ENCODE measurements at regions not wholly inside any gene's neighbourhood (a gene's known extent, or its start where the extent isn't known, plus 50 kb on each side); places are given as distances from the start of the nearest gene placed in this dataset.
A peak's percentile ranks its signal among the peaks of the same experiment; 100 is the strongest.
"Not testable (repeated sequence)": the region's sequence is repeated elsewhere in the genome, so short reads cannot be mapped to it uniquely, and the experiment has no call there.

GRCh38 chr4:187608001-187608421, 387.6 kb upstream of the ZFP42 start:
- DNase-seq (ENCODE audit: low read depth in 4 of 4, low spot score in 3 of 4): no peak

DNA sequence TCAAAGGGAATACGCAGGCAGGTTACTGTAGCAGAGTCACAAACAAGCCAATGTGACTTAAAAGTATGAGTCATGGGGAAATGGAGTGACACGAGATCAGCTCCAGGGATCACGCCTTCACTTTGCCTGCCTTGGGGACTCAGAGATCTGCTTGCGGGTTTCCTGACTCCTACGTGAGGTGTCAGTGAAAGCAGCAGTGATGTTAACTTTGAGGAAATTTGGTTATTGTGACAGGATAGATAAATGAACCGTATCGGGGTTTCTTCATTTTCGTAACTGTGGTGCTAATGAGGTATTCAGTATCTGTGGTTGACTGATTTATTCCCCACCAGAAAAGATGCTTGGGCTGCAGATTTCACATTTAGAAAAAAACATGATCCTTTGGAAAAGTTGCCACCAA, 383.3 kb upstream of the ZFP42 start:
- no peak for DNase-seq (ENCODE audit: low read depth in 4 of 4, low spot score in 3 of 4)

DNA sequence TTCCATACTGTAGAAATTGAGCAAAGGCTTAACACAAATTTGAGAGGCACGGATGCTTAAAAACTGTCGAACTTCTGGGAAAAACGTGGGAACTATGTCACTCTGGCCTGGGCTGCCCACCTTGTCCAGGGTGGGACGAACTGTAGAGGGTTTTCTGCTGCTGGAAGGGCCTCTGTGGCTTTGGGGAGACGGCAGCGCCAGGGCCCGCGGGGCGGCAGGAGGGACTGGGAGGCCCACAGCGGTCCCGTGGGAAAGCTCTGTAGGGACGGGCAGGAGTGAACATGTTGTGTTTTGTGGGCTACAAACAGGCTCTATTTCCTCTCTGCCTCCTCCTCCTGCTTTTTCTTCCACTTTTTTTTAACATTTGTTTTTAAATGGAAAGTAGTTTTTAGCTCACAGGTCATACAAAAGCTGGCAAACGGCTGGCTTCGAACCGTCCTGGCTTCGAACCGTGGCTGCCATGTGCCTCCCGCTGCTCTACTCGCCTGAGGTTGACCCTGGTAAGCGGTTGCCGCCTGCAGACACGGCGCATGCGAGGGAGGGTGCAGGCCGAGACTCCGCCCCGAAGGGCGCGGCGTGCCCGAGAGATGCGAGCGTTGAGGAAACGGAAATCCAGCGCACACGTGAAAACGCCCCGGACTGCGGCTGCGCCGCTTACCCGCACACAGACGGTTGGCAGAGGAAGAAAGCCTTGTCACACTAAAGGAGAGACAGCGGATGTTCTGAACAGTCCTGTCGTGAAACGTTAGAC, 382.3 kb upstream of the ZFP42 start:
- DNase-seq (ENCODE audit: low read depth in 4 of 4, low spot score in 3 of 4): no peak

- no peak for DNase-seq (ENCODE audit: low read depth in 4 of 4, low spot score in 3 of 4)
These were observed 379.6 kb upstream of the ZFP42 start for GRCh38 chr4:187615972-187616371.

DNA sequence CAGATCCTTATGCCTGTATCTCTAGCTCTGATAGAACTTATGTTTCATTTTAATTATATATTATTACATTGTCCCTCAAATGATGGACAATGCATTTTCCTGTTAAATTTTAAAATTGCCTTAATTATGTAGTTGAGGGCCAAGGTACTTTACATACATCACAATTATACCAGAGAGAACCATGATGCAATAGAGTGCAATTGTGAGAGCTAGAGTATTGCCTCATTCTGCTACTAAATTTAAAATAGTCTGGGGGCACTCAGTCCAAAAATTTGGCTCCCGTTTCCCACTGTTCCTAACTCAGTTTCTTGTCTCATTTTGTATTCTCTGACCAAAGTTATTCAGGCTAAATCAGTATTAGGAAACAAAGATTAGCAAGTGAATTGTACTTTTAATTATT, 378.5 kb upstream of the ZFP42 start:
- DNase-seq (ENCODE audit: low read depth in 4 of 4, low spot score in 3 of 4): no peak

- no peak for DNase-seq (ENCODE audit: low read depth in 4 of 4, low spot score in 3 of 4)
These were observed 376.8 kb upstream of the ZFP42 start for GRCh38 chr4:187618701-187619281.

- no peak for DNase-seq (ENCODE audit: low read depth in 4 of 4, low spot score in 3 of 4)
These were observed 376.3 kb upstream of the ZFP42 start for GRCh38 chr4:187619319-187619718.

- DNase-seq (ENCODE audit: low read depth in 4 of 4, low spot score in 3 of 4): no peak
These were observed 363.1 kb upstream of the ZFP42 start for GRCh38 chr4:187632260-187632995.

GRCh38 chr4:187633245-187633644, 362.3 kb upstream of the ZFP42 start:
- DNase-seq (ENCODE audit: low read depth in 4 of 4, low spot score in 3 of 4): no peak

DNA sequence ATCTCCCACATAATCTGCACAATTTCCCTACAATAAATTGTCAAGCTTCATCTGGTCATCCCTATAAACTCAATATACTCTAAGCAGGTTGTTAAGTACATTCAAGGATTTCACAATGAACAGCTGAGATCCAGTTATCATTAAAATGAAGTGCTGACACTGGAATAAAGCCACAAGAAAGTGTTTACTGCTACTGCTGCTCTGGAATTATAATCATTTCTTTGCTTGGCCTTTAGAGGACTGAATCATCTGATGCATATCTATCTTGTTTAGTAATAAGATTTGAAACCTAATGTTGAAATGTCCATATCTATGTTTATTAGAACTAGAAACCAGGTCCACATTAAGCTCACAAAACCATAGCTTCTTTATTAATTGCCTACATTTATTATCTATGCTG, 338.6 kb upstream of the ZFP42 start:
- no peak for DNase-seq (ENCODE audit: low read depth in 4 of 4, low spot score in 3 of 4)

DNA sequence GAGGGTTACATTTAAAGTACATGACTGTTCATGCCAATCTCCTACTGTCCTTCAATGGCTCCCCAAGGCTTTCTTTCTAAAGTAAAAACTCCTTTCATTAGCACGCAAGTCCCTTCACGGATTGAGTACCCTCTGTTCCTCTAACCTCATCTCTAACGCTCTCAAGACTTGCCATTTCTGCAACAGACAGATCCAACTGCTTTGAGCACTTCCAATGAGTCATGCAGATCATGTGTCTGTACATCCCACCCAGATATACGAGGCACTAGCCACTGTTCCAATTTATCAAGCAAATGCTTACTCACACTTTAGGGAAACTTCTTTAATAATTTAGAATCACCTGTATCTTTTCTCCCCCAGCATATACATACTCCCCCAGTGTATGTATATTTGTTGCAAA, 332.5 kb upstream of the ZFP42 start:
- no peak for DNase-seq (ENCODE audit: low read depth in 4 of 4, low spot score in 3 of 4)

DNA sequence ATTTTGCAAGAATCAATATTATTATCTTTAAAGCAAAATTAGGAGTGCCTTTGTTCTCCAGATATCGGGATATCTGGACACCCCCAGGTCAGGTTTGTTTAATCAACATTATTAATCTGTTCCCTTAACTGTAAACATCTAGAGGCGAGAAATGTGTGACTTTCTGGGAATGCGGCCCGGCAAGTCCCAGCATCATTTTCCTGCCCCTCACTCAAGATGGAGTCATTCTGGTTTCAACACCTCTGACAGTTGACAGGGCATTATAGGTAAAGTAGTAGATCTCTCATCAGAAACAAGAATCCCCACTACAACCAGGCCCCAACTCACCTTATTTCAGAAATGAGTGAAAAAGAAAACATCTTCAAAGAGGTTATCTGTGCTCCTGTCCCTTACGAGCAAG, 331.6 kb upstream of the ZFP42 start:
- DNase-seq (ENCODE audit: low read depth in 4 of 4, low spot score in 3 of 4): no peak

DNA sequence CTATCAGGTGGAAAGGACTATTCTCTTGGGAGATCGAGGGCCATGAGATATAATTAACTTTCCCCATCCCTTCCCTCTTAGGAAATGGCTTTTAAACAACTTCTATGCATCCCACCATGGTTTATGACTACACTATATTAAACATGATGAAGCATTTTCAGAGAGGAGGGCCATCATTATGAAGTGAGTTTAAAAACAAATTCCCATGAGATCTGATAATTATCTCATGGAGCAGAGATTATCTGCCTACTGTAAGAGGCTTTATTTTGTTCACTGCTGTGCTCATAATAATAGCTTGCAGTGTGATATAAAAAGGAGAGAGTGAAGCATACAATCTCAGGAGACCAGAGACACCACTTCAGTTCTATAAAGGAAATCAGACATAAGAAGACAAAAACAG, 330.5 kb upstream of the ZFP42 start:
- DNase-seq (ENCODE audit: low read depth in 4 of 4, low spot score in 3 of 4): no peak

- no peak for DNase-seq (ENCODE audit: low read depth in 4 of 4, low spot score in 3 of 4)
These were observed 329.5 kb upstream of the ZFP42 start for GRCh38 chr4:187666034-187666433.

GRCh38 chr4:187666697-187667494, 328.7 kb upstream of the ZFP42 start:
- peak; percentile 14 to 25 (median 16) for DNase-seq (ENCODE audit: low read depth in 4 of 4, low spot score in 3 of 4)

DNA sequence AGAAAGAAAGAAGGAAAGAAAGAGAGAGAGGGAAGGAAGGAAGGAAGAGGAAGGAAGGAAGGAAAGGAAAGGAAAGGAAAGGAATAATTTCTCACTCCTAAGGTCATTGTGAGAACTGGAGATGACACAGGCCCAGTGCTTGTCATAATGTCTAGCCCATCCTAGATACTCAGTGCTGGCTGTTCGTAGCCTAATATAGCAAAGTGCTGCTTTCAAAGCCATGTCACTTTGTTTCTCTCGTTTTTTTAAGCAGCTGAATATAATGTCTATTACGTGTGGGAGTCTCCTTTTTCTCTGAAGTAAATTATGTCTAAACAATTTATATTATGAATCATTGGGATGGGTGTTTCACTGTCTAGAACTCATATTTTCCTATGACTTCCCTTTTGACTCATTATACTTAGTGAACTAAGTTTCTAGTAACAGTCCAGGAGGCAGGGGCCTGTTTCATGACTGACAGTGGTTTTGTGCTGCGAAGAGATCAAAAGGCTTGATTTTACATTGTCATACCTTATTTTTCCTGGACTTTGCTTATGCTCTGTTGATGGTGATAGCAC, 327.0 kb upstream of the ZFP42 start:
- no peak for DNase-seq (ENCODE audit: low read depth in 4 of 4, low spot score in 3 of 4)

GRCh38 chr4:187671521-187671920, 324.1 kb upstream of the ZFP42 start:
- not testable (repeated sequence) for DNase-seq (ENCODE audit: low read depth in 4 of 4, low spot score in 3 of 4)

GRCh38 chr4:187671958-187672357, 323.6 kb upstream of the ZFP42 start:
- DNase-seq (ENCODE audit: low read depth in 4 of 4, low spot score in 3 of 4): not testable (repeated sequence)

DNA sequence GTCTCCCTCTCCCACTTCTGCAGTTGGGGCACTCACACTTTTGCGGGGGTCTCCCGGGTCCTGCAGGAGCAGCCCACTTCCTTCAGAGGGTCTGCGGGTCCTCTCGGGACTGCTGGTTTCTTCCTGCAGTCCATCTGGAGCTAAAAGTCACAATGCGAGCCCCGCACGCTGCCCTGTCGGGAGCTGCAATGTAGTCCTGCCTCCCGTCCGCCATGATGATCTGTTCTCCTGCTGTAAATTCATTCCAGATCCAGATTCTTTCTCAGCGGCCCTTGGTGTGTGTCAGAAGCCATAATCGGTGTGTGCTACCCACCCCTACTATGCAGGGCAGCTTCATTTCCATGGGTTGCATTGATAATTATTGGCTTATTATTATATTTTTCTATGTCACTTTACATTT, 323.0 kb upstream of the ZFP42 start:
- not testable (repeated sequence) for DNase-seq (ENCODE audit: low read depth in 4 of 4, low spot score in 3 of 4)

GRCh38 chr4:187679450-187679849, 316.1 kb upstream of the ZFP42 start:
- DNase-seq (ENCODE audit: low read depth in 4 of 4, low spot score in 3 of 4): no peak

DNA sequence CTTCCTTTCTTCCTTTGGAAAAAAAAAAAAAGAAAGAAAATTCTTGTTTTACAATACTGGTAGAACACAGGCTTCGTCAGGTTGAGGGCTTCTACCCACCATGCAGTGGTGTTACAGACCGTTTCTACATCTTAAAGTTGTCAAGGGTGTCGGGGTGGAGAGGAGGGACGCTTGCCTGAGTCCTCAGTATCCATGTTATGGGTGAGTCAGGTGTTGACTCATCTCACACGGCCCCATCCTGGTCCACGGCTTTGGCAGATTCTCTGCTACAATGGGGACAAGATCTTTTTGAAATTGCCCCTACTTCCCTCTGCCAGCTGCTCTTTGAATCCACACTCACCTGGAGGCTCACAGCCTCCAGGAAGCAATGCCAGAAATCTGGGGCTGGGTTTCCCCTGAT, 310.3 kb upstream of the ZFP42 start:
- no peak for DNase-seq (ENCODE audit: low read depth in 4 of 4, low spot score in 3 of 4)
